Tibial nerve (tissue), 4 donors: ENCODE measurements at regions not wholly inside any gene's neighbourhood (a gene's known extent, or its start where the extent isn't known, plus 50 kb on each side); places are given as distances from the start of the nearest gene placed in this dataset.

ENCODE experiments used
- CTCF ChIP-seq, 5 experiments: fragments of 200-600 bp in 3 of 5; fragments of 450-650 bp in 2 of 5; sonication (generic) in 3 of 5; IDR thresholded peaks; one replicate each; pipeline ENCODE4 v1.5.1; 2016 to 2019; ENCODE audit warnings: antibody characterized with exemption in 5 of 5, mild to moderate bottlenecking in 3 of 5, moderate library complexity in 2 of 5
- EP300 ChIP-seq, 2 donors: sonication (generic); formaldehyde crosslinking; IDR thresholded peaks; one replicate each; pipeline ENCODE4 v1.6.1; 2017; ENCODE audit warnings: antibody characterized with exemption in 2 of 2, mild to moderate bottlenecking in 1 of 2

DNA sequence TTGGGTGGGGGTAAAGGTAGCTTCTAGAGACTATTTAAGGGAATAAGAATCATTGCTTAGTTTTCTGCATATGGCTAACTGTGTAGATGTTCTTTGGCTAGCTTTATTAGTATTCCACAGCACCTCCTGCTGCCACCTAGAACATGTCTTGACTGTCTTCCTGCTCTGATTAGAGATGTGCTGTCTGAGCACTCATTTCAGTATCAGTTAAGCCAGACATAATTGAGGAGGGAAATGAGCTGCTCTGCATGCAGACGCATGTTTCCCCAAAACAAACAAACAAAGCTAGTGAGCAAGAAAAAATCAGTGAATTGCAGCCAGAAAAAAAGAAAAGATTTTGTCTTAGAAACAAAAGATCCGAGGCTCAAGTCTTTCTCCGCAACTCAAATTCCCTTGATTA, 402.2 kb downstream of the AASDHPPT start:
- TF ChIP-seq CTCF (IDR thresholded peaks at IDR 0.05) (no peak), EP300 (IDR thresholded peaks at IDR 0.05) (no peak)
